IPS-NIHi7 (cell line): ENCODE measurements at regions not wholly inside any gene's neighbourhood (a gene's known extent, or its start where the extent isn't known, plus 50 kb on each side); places are given as distances from the start of the nearest gene placed in this dataset.
"Not testable (repeated sequence)": the region's sequence is repeated elsewhere in the genome, so short reads cannot be mapped to it uniquely, and the experiment has no call there.

Source experiments
- DNase-seq: peaks from one replicate; pipeline ENCODE4 v3.0.0; 2012; ENCODE audit warnings: mixed read lengths; ENCODE audit errors: extremely low spot score

DNA sequence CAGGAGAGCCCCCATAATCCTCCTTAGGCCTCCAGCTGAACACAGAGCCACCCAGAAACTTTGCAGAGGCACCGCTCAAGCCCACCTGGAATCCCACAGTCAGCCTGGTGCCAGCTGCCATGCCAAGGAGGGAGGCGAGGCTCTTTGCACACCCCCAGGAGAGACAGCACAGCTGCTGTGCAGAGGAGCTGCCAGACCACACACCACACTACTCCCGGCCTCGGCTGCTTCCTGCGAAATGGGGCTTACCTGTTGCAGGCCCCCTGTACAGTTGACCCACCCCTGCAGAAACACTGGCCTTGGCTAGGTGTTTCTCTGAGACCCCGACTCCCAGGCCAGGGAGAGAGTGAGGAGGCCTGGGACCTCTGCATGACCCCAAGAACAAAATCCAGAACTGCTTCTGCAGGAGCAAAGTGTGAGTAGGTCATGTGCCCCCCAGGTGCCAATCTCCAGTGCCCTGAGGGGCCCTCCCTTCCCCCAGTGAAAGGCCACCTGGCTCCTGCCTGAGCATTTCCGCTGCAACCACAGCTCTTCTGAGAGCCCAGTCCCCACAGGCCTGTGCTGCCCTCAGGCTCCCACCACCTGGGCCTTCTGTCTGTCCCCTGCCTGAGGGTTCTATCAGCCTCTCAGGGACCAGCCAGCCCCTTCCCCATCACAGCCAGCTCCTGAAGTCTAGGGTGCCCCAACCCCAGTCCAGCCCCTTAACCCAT is 580.4 kb downstream of the UQCRFS1 start:
- no peak for DNase-seq

DNA sequence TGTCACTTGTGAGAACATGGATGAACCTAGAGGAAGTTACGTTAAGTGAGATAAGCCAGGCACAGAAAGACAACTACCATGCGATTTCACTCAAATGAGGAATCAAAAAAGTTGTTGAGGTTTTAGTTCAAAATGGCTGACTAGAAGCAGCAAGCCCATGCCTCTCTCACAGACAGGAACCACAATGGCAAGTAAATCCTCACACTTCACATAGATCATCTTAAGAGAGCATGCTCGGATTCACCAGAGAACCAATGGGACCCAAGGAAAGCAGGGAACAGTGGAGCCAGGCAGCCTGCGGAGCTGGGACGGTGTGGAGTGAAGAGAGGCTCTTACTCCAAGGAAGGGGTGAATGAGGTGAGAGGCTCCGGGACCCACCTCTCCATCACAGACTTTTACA is 581.0 kb downstream of the UQCRFS1 start:
- DNase-seq = no peak

DNA sequence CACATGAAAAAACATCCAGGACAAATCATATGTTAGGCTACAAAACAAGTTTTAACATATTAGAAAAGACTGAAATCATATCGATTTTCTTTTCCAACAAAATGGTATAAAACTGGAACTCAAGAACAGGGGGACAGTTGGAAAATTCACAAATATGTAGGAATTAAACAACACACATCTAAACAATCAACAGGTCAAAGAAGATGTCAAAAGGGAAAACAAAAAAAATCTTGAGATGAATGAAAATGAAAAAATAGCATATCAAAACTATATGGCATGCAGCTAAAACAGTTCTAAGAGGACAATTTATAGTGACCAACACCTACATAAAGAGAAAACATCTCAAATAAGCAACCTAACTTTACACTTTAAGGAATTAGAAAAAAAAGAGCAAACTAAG is 585.3 kb downstream of the UQCRFS1 start:
- no peak for DNase-seq

DNA sequence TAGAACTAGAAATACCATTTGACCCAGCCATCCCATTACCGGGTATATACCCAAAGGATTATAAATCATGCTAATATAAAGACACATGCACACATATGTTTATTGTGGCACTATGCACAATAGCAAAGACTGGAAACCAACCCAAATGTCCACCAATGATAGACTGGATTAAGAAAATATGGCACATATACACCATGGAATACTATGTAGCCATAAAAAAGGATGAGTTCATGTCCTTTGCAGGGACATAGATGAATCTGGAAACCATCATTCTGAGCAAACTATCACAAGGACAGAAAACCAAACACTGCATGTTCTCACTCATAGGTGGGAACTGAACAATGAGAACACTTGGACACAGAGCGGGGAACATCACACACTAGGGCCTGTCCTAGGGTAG is 586.5 kb downstream of the UQCRFS1 start:
- not testable (repeated sequence) for DNase-seq

DNA sequence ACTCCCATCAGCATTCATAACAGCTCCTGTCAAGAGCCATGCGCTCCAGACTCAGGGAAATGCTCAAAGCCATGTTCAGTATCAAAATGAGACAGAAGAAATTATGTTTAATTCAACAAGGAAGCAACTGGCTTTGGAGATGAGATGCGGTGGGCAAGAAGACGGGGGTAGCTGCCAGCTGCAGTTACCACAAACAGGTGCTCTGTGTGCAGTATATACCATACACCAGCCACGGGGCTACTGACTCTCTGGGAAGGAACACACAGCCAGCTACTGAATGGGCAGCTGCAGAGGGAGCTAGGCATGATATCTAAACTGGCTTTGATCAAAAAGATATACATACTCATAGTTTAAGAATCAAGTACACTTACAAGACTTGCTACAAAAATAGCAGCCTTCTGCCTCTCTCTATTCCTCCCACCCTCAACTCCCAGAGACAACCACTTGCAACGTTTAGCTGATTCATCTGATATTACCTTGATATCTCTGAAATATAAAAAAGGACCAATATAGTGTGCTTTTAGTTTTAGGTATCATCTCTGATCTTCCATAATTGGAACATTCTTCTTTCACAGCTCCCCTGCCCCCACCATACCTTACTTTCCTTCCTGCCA is 593.0 kb downstream of the UQCRFS1 start:
- no peak for DNase-seq

DNA sequence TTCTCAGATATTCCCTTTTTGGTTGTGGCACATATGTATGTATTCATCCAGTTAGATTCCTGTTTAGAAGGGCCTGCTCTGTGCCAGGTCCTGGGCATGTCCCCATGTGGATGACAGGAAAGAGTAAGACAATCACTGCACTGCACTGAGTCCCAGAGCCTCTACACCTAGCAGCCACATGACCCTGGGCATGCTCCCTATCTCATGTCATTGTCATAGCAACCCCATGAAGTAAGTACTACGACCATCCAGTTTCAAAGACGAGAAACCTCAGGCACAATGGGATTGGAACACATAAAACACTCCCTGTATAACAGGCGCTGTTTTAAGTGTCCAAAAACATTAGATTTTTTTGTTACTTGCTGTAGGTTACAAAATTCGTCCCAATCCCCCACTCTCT is 594.4 kb downstream of the UQCRFS1 start:
- DNase-seq = no peak

DNA sequence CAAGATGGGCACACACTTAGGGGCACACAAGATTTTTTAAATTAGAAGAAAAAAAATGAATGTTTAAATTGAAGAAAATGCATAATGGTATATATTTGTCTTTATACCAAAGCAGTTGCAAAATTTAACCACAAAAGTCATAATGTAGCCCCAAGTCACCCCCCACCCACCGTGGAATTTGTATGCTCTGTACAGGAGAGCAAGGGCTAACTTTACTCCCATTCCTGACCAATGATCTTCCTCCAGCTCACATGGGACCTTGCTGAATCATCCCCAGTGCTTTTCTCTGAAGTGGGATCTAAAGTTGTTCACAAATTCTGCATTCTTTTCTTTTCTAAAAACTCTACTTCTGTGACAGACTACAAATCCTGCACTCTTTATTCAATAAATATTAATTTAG is 597.0 kb downstream of the UQCRFS1 start:
- DNase-seq = no peak

DNA sequence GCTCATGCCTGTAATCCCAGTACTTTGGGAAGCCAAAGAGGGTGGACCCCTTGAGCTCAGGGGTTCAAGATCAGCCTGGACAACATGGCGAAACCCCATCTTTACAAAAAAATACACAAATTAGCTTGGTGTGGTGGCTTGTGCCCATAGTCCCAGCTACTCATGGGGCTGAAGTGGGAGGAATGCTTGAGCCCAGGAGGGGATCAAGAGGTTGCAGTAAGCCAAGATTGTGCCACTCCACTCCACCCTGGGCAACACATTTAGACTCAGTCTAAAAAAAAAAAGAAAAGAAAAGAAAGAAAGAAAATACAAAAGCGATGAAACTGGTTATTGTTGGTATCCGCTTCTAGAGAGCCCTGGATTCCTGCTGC is 597.4 kb downstream of the UQCRFS1 start:
- DNase-seq = no peak

DNA sequence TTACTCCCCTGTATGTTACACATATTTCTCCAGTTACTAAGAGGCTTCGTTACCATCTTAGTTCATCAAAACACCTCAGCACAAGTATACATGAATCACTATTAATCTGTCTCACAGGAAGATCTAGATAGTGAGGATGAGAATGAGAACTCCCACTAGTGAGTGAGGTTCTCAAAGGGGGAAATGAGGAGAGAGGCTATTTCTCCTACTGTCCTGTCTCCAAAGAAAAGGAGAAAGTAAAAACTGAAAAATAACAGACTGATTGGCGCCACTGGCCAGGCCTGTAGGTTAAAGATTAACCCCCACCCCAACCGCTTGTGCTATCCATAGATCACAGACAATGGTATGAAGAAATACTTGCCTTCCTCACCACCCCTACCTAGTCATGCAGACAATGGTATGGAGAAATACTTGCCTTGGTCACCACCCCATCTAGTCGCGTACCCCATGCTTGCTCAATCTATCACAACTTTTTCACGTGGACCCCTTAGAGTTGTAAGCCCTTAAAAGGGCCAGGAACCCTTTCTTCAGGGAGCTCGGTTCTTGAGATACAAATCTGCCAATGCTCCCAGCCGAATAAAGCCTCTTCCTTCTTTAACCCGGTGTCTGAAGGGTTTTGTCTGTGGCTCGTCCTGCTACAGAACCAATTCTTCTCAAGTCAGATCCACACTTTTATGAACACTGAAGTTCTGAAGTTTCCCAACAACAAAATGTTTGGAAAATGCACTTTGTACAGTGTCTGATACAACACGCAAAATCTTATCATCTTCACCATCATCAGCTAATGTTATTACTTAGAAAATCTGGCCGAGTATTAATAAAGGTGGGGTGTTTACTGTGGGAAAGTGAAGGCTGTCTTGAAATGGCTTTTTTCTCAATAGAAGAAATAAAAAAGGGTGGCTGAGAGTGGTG is 598.1 kb downstream of the UQCRFS1 start:
- no peak for DNase-seq

DNA sequence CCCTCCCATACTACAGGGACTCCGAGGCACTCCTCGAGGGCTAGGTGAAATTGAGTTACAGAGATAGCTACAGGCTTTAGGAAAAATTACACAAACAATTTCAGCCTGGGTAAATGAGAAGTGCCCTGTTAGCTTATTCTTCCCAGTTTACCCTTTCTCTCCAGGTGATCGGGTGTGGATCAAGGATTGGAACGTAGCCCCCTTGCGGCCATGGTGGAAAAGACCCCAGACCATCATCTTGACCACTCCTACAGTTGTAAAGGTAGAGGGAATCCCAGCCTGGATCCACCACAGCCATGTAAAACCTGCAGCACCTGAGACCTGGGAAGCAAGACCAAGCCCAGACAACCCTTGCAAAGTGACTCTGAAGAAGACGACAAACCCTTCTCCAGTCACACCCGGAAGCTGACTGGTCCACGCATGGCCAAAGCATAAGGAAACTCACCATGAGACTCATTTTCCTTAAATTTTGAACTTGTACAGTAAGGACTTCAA is 600.6 kb downstream of the UQCRFS1 start:
- no peak for DNase-seq

DNA sequence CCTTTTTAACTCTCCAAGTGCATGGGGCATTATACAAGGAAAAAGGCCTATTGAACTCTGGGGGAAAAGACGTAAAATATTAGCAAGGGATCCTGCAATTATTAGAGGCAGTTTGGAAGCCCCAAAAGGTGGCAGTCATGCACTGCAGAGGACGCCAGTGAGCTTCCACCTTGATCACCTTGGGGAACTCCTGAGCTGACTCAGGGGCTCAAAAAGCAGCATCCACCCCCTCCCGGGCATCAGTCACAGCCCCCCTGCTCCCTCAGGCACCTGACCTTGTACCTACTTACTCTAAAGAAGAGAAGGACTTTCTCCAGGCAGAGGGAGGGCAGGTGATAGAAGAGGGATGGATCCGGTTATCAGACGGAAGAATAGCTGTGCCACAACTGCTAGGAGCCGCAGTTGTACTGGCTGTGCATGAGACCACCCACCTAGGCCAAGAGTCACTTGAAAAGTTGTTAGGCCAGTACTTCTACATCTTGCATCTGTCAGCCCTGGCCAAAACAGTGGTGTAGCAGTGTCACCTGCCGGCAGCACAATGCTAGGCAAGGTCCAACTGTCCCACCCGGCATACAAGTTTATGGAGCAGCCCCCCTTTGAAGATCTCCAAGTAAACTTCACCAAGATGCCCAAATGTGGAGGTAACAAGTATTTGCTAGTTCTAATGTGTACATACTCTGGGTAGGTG is 601.6 kb downstream of the UQCRFS1 start:
- DNase-seq = not testable (repeated sequence)

DNA sequence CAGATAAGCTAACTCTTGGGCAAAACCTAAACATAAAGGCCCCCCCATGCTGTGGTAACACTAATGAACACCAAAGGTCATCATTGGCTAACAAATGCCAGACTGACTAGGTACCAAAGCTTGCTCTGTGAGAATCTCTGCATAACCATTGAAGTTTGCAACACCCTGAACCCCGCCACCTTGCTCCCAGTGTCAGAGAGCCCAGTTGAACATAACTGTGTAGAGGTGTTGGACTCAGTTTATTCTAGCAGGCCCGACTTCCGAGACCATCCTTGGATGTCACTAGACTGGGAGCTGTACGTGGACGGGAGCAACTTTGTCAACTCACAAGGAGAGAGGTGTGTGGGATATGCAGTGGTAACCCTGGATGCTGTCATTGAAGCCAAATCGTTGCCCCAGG is 602.2 kb downstream of the UQCRFS1 start:
- DNase-seq = no peak

DNA sequence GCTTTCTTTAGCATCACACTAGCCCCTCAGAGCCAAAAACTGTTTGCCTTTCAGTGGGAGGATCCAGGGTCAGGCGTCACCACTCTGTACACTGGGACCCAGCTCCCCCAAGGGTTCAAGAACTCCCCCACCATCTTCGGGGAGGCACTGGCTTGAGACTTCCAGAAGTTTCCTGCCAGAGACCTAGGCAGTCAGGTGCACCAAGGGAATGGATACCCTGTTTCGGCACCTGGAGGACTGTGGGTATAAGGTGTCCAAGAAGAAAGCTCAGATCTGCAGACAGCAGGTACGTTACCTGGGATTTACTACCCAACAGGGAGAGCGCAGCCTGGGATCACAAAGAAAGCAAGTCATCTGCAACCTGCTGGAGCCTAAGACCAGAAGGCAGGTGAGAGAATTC is 603.0 kb downstream of the UQCRFS1 start:
- DNase-seq = no peak

DNA sequence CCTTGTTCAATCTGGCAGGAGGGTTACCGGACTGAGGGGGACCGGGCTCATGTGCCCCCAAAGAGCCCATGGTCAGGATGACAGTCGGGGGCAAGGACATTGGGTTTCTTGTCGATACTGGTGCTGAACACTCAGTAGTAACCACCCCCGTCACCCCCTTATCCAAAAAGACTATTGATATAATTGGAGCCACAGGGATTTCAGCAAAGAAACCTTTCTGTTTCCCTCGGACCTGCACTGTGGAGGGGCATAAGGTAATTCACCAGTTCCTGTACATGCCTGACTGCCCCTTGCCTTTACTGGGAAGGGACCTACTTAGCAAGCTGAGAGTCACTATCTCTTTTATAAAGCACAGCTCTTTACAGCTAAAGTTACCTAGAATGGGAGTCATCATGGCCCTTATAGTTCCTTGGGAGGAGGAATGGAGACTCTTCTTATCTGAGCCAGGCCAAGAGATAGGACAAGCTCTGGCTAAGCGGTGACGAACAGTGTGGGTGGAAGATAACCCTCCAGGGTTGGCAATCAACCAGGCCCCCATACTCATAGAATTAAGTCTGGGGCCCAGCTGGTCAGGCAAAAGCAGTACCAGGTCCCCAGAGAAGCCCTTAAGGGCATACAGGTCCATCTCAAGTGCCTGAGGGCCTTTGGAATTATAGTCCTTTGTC is 603.7 kb downstream of the UQCRFS1 start:
- no peak for DNase-seq

DNA sequence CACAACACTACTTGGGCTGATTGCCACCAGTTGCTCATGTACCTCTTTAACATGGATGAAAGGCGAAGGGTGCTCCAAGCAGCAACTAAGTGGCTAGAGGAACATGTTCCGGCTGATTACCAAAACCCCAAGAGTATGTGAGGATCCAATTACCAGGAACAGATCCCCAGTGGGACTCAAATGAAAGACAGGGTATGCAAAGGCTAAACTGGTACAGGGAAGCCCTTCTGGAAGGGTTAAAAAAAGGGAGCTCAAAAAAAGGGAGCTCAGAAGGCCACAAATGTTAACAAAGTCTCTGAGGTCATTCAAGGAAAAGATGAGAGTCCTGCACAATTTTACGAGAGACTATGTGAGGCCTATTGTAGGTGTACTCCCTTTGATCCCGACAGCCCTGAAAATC is 604.7 kb downstream of the UQCRFS1 start:
- no peak for DNase-seq

DNA sequence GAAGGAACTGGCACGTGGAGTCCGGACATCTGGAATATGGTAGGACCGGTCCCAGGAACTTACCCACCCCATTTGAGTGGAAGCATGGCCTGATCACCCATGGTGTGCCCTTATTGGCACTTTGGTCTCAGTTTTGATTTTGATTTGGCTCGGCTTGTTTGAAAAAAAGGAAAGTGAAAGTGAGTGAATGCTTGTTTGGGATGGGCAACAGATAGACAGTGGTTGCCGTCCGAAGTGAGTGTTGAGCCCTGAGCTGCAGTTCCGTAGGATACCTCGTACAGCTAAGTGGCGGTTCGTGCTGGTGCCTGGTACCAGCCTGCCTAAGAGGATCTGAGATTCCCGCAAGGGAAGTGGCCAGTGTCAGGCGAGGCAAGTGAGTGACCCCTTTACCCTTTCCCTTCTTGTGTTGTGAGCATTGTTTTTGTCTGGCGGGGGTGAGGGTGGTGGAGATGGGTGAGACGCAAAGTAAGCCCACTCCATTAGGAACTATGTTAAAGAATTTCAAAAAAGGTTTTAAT is 605.8 kb downstream of the UQCRFS1 start:
- no peak for DNase-seq

DNA sequence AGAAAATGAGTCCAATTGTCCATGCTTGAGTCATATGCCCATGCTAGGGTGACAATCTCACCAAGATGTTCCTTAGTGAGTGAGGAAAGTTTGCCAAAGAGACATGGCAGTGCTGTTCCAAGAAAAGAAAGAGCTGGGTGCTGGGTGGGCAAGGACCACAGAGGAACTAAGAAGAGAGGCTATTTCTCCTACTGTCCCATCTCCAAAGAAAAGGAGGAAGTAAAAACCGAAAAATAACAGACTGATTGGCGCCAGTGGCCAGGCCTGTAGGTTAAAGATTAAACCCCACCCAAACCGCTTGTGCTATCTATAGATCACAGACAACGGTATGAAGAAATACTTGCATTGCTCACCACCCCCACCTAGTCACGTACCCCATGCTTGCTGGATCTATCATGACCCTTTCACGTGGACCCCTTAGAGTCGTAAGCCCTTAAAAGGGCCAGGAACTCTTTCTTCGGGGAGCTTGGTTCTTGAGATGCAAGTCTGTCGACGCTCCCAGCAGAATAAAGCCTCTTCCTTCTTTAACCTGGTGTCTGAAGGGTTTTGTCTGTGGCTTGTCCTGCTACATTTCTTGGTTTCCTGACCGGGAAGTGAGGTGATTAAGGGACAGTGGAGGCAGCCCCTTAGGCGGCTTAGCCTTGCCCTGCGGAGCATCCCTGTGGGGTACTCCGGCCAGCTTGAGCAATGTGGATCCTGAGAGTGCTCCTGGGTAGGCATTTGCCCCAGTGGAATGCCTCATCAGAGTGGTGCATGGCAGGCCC is 606.5 kb downstream of the UQCRFS1 start:
- DNase-seq = no peak

DNA sequence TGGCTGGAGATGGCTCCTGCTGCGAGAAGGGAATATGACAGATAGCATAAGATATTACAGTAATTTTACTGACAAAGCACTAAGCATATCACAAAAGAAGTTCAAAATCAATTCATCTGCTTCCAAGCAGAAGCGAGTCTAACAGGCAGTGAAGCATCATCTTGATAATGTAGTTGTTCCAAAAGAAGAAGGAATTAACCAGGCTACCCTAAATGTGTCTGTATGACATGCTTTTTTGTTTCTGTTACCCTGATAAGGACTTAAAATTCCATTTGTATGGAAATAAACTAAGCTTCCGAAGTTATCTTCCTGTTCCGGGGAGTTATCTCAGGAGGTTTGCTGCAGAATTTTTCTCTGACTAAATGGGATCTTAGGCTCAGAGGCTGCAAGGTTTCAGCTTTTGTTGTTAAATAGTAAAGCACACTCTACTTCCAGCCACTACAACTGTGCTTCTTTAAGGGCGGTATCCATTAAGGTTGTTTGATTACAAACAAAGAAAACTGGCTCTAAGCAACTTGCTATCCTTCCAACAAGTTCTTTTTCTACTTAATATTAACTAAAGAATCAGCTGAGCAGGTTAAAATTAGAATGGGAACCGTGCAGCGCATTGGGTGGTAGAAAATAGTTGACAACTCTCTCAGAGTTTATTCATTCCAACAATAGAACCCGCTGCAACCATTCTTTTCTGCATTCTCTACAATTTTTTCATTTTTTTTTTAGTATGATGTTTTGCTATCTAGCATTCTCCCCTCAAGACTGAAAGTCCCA is 607.3 kb downstream of the UQCRFS1 start:
- DNase-seq = no peak

DNA sequence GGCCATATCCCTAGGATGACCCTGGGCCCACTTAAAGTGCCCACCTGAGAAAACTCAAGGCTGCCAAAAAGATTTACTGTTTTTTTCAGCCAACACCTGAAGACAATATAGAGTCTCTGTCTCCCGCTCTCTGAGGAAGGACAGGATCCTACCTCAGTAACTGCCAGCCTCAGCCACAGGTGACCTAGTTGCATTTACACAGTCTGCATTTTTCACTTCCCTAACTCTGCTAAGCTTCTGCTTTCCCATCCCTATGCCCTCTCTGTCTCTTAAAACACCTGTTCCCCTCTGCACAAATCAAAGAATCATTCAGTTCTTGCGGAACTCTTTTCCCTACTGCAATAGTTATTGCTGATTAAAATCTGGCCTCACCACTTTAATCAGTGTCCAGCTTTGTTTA is 609.5 kb downstream of the UQCRFS1 start:
- DNase-seq = no peak
